C4-2B (cell line): ENCODE measurements at regions not wholly inside any gene's neighbourhood (a gene's known extent, or its start where the extent isn't known, plus 50 kb on each side); places are given as distances from the start of the nearest gene placed in this dataset.

Experiments
- H3K27ac ChIP-seq: fragments of 450-650 bp; 2 replicates; pipeline ENCODE4 v1.5.1; 2017
- ZFX ChIP-seq: fragments of 450-650 bp; IDR thresholded peaks from 2 replicates; pipeline ENCODE4 v1.6.1; 2017
- TF ChIP-seq, protein P1 (sequence below): fragments of 450-650 bp; conservative IDR thresholded peaks from 2 replicates; pipeline ENCODE4 v1.5.1; 2017; ENCODE audit warnings: mild to moderate bottlenecking

DNA sequence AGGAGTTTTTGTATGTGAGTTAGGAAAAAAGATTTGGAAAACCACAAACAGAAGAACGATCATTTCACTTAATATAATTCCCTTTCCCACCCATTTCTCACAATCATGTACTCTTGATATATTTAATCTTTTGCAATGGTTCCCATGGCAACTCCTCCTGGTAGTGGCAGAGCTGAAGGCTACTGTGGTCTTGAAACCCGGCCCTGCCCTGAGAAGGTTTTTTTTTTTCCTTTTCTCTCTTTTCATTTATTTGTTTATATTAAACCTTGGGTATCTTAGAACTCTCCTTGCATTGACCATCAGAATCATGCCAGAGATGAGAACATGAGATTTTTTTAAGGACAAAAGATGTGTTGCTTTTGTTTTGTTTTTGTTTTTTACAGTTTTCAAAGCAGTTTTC, 566.1 kb upstream of the NRP1 start:
- H3K27ac ChIP-seq: no peak overlapping the region

DNA sequence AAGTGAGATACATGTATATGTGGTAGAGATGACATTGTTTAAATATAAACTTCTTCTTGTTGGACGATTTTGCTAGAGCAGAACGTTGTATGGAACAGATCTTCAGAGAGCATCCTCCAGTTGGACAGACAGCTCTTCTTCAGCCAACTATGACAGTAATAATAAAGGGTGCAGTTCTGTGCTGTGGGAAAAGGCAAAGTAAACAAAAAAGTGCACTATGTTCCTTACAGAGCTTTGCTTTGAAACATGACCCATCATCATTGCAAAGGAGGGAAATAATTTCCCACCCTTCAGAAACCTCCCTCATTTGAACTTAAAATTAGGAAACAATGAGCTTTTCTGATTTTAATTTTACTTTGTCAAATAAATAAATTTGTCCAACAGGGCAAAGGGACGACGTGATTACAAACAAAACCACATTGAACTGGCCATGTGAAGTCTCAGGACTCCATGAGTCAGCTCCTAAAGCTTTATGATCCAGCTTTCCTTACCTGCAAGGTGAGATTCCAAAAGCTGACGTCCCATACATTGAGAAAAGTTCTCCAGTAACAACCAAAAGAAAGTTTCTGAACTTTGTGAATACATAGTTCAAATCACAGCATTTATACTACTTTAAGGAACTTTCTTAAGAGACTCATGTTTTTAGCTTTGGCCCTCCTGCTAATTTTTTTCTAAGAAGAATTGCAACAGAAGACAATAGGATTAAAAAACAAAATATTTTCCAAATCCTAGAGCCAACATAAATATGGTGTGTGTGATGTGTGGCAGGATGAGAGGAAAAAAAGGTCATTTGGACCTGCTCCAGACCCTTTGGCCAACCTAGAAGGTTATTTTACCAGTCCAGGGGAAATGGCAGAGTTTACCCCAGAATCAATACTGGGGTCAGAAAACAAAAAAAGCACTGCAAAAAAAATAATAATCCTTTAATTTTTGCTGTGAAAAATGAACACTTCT, 565.4 kb upstream of the NRP1 start:
- H3K27ac ChIP-seq: peak overlapping the region; percentile 51; the same call in 1 of the 2 replicates
- no peak for TF ChIP-seq ZFX
- TF ChIP-seq, protein P1, sequence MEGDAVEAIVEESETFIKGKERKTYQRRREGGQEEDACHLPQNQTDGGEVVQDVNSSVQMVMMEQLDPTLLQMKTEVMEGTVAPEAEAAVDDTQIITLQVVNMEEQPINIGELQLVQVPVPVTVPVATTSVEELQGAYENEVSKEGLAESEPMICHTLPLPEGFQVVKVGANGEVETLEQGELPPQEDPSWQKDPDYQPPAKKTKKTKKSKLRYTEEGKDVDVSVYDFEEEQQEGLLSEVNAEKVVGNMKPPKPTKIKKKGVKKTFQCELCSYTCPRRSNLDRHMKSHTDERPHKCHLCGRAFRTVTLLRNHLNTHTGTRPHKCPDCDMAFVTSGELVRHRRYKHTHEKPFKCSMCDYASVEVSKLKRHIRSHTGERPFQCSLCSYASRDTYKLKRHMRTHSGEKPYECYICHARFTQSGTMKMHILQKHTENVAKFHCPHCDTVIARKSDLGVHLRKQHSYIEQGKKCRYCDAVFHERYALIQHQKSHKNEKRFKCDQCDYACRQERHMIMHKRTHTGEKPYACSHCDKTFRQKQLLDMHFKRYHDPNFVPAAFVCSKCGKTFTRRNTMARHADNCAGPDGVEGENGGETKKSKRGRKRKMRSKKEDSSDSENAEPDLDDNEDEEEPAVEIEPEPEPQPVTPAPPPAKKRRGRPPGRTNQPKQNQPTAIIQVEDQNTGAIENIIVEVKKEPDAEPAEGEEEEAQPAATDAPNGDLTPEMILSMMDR: no peak

More for the DNA sequence above, 566.1 kb upstream of the NRP1 start:
- no peak for TF ChIP-seq ZFX
- TF ChIP-seq, protein P1: no peak

DNA sequence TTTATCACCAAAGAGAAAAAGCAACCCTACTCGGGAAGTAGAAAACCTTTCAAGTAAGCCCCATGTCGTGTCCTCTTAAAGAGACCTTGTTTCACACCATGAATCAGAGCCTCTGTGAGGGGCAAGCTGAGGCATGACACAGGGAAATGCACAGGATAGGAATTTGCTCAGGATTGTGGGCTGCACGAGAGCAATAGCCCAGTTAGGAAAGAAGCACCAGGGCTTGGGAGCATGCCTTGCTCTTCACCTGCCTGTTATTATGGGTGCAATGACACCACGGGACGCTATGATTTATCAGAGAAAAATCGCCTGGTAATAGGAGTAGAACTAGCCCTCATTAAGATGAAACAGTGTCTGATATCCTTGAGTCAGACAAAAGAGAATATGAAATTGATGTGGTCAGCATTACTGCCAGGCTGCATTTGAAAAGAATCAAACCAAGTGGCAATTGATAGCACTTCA, 562.9 kb upstream of the NRP1 start:
- H3K27ac ChIP-seq: no peak overlapping the region
- TF ChIP-seq, protein P1: no peak
- no peak for TF ChIP-seq ZFX

DNA sequence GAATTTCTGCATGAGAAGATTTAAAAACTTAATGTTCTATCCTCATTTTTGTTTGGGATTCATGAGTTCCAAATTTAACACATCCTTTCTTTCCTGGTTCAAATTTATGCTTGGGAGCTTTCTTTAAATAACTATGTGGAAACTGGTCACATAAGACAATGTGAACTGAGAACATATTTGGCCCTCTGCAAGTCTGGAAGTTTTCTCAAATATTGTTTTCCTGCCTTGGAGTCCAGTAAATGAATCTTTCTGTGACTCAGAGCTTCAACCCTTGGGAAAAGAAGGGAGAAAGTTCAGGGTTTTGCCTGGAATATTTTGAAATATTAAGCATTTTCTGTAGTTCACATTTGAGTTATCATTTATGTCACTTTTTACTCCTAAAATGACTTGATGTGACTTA, 559.0 kb upstream of the NRP1 start:
- TF ChIP-seq, protein P1: no peak
- TF ChIP-seq ZFX: no peak
- H3K27ac ChIP-seq: no peak overlapping the region

DNA sequence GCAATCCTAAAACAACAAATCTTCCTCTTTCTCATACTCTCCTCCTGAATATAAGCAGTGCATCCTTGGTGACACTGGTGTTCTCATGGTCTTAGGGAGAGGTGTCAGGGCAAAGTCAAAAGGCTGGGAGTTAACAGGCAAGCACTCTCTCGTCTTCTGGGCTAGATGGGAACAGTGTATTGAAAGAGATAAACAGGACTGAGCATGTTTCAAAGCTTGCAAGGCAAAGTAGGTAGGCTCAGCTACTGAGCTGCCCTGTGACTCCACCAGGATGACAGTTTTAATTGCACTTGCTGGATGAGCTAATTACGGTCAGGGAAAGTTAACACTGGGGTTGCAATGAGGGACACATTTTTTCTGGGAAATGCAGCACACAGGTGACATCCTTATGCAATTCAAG, 554.9 kb upstream of the NRP1 start:
- TF ChIP-seq ZFX: no peak
- TF ChIP-seq, protein P1: no peak
- no peak overlapping the region for H3K27ac ChIP-seq

DNA sequence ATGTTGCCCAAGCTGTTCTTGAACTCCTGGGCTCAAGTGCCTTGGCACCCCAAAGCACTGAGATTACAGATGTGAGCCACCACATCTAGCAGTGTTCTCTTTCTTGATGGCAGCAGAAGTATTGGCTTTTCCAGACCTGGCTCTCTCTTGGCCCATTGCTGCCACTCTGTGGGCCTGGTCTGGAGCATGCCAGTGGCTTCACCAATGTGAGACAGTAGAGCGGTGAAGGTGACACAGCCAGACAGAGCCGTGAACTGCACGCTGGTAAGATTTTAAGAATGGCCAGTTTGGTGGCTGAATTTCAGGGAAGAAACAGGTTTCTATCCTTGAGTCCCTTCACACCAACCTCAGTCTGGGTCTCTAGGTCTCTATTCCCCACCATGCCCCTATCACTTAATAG, 552.7 kb upstream of the NRP1 start:
- TF ChIP-seq, protein P1: no peak
- TF ChIP-seq ZFX: no peak

DNA sequence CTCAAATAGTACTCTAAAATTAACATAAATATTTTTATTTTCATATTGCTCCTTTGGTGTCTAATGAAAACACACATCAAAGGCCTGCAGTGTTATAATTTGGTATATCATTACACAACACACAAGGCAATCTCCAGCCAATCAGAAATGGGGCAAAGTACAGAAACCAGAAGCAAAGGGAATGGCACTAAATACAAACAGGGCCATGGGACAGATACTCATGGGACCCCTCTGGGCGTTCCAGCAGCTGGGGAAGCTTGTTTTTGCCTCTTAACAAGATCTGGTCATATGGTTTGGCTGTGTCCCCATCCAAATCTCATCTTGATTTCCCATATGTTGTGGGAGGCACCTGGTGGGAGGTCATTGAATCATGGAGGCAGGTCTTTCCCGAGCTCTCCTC, 551.8 kb upstream of the NRP1 start:
- H3K27ac ChIP-seq: no peak overlapping the region
- no peak for TF ChIP-seq ZFX
- TF ChIP-seq, protein P1: no peak

More for the DNA sequence above, 552.7 kb upstream of the NRP1 start:
- H3K27ac ChIP-seq: no peak overlapping the region
